ENCODE measurements at regions not wholly inside any gene's neighbourhood (a gene's known extent, or its start where the extent isn't known, plus 50 kb on each side); places are given as distances from the start of the nearest gene placed in this dataset.
"Not testable (repeated sequence)": the region's sequence is repeated elsewhere in the genome, so short reads cannot be mapped to it uniquely, and the experiment has no call there.

GRCh38 chr6:141140905-141141304 is 991.8 kb upstream of the GJE1 start:
- DNase-seq: no peak

- DNase-seq: no peak
These were observed 993.3 kb upstream of the GJE1 start for GRCh38 chr6:141139461-141139860.

- DNase-seq: no peak
These were observed 998.0 kb upstream of the GJE1 start for GRCh38 chr6:141134723-141135122.

- DNase-seq: no peak
These were observed 998.9 kb upstream of the GJE1 start for GRCh38 chr6:141133836-141134235.

GRCh38 chr6:141133346-141133745 is 999.4 kb upstream of the GJE1 start:
- no peak for DNase-seq

GRCh38 chr6:141131616-141132015 is 1001.1 kb upstream of the GJE1 start:
- no peak for DNase-seq

- no peak for DNase-seq
These were observed 1009.2 kb upstream of the GJE1 start for GRCh38 chr6:141123497-141123896.

GRCh38 chr6:141123049-141123448 is 1009.7 kb upstream of the GJE1 start:
- DNase-seq: peak; percentile 30

- DNase-seq: no peak
These were observed 1013.7 kb upstream of the GJE1 start for GRCh38 chr6:141118991-141119390.

GRCh38 chr6:141117874-141118273 is 1014.9 kb upstream of the GJE1 start:
- no peak for DNase-seq

- peak; percentile 61 for DNase-seq
These were observed 1022.2 kb upstream of the GJE1 start for GRCh38 chr6:141110481-141110880.

GRCh38 chr6:141107591-141108160 is 1025.0 kb upstream of the GJE1 start:
- no peak for DNase-seq

- DNase-seq: no peak
These were observed 1027.2 kb upstream of the GJE1 start for GRCh38 chr6:141105481-141105880.

GRCh38 chr6:141103246-141103645 is 1029.5 kb upstream of the GJE1 start:
- no peak for DNase-seq

GRCh38 chr6:141097471-141097870 is 1035.3 kb upstream of the GJE1 start:
- DNase-seq: no peak

GRCh38 chr6:141095308-141095707 is 1037.4 kb upstream of the GJE1 start:
- no peak for DNase-seq

GRCh38 chr6:141088171-141088570 is 1044.6 kb upstream of the GJE1 start:
- no peak for DNase-seq

GRCh38 chr6:141077355-141078333 is 1055.1 kb upstream of the GJE1 start:
- no peak for DNase-seq

GRCh38 chr6:141057761-141058160 is 1075.0 kb upstream of the GJE1 start:
- no peak for DNase-seq

- DNase-seq: no peak
These were observed 1075.6 kb upstream of the GJE1 start for GRCh38 chr6:141056945-141057625.

- no peak for DNase-seq
These were observed 1082.3 kb upstream of the GJE1 start for GRCh38 chr6:141050471-141050870.

- DNase-seq: no peak
These were observed 1084.3 kb upstream of the GJE1 start for GRCh38 chr6:141048451-141048850.

- DNase-seq: not testable (repeated sequence)
These were observed 1086.2 kb upstream of the GJE1 start for GRCh38 chr6:141046496-141046895.

GRCh38 chr6:141041596-141042087 is 1091.1 kb upstream of the GJE1 start:
- DNase-seq: no peak

Data from femur (tissue), 1 donor.